ENCODE measurements at regions not wholly inside any gene's neighbourhood (a gene's known extent, or its start where the extent isn't known, plus 50 kb on each side); places are given as distances from the start of the nearest gene placed in this dataset.

GRCh38 chr15:95606551-95606950, 723.9 kb upstream of the NR2F2 start (continued):
- TF ChIP-seq EZH2phosphoT487 (IDR thresholded peaks at IDR 0.05; ENCODE audit: unreplicated experiment) (no peak), JUNB (IDR thresholded peaks at IDR 0.05; ENCODE audit: unreplicated experiment) (no peak)
- TF ChIP-seq, protein P1, sequence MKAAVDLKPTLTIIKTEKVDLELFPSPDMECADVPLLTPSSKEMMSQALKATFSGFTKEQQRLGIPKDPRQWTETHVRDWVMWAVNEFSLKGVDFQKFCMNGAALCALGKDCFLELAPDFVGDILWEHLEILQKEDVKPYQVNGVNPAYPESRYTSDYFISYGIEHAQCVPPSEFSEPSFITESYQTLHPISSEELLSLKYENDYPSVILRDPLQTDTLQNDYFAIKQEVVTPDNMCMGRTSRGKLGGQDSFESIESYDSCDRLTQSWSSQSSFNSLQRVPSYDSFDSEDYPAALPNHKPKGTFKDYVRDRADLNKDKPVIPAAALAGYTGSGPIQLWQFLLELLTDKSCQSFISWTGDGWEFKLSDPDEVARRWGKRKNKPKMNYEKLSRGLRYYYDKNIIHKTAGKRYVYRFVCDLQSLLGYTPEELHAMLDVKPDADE (IDR thresholded peaks at IDR 0.05): no peak

GRCh38 chr15:95608371-95608770, 722.1 kb upstream of the NR2F2 start:
- no peaks in the 10 kb centered on the region for H3K36me3 ChIP-seq (ENCODE audit: insufficient read depth)
- peaks cover 8% of the 10 kb centered on the region for H3K4me1 ChIP-seq (ENCODE audit: insufficient read depth)
- Mint-ChIP-seq H3K9me3 (no peaks in the 10 kb centered on the region), H3K27me3 (ENCODE audit: insufficient read depth, low read depth, poor library complexity) (no peaks in the 10 kb centered on the region), H3K36me3 (ENCODE audit: low read depth) (no peaks in the 10 kb centered on the region), H3K4me3 (no peak overlapping the region), H3K27ac (no peak overlapping the region), H3K4me1 (peaks cover 8% of the 10 kb centered on the region; the same call in 2 of the 3 replicates)
- H3K9me2 ChIP-seq (ENCODE audit: insufficient read depth): no peaks in the 10 kb centered on the region
- no peaks in the 10 kb centered on the region for H4K20me1 ChIP-seq (replicated peaks; ENCODE audit: insufficient read depth)
- H3K27ac ChIP-seq (ENCODE audit: low read depth): no peak overlapping the region
- no peaks in the 10 kb centered on the region for H3K27me3 ChIP-seq (ENCODE audit: insufficient read depth)
- no peak for DNase-seq (ENCODE audit: low spot score)
- H2AFZ ChIP-seq: no peak overlapping the region
- H3K79me2 ChIP-seq (replicated peaks; ENCODE audit: insufficient read depth): no peaks in the 10 kb centered on the region
- H3K4me2 ChIP-seq: no peak overlapping the region
- ATAC-seq: no peak
- H3F3A ChIP-seq (replicated peaks; ENCODE audit: low read depth): no peaks in the 10 kb centered on the region
- H3K4me3 ChIP-seq: no peak overlapping the region
- no peak for TF ChIP-seq ZNF114 (CRISPR knock-in tag; IDR thresholded peaks at IDR 0.05)
- no peak for TF ChIP-seq STAT1 (IDR thresholded peaks at IDR 0.05; ENCODE audit: unreplicated experiment)
- TF ChIP-seq JUNB (IDR thresholded peaks at IDR 0.05; ENCODE audit: unreplicated experiment): no peak
- no peak for TF ChIP-seq EZH2 (IDR thresholded peaks at IDR 0.05; ENCODE audit: low read depth, unreplicated experiment)
- TF ChIP-seq, protein P2, sequence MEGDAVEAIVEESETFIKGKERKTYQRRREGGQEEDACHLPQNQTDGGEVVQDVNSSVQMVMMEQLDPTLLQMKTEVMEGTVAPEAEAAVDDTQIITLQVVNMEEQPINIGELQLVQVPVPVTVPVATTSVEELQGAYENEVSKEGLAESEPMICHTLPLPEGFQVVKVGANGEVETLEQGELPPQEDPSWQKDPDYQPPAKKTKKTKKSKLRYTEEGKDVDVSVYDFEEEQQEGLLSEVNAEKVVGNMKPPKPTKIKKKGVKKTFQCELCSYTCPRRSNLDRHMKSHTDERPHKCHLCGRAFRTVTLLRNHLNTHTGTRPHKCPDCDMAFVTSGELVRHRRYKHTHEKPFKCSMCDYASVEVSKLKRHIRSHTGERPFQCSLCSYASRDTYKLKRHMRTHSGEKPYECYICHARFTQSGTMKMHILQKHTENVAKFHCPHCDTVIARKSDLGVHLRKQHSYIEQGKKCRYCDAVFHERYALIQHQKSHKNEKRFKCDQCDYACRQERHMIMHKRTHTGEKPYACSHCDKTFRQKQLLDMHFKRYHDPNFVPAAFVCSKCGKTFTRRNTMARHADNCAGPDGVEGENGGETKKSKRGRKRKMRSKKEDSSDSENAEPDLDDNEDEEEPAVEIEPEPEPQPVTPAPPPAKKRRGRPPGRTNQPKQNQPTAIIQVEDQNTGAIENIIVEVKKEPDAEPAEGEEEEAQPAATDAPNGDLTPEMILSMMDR (conservative IDR thresholded peaks at IDR 0.05; ENCODE audit: low read depth in 2 of 2): no peak
- TF ChIP-seq NANOG (IDR thresholded peaks at IDR 0.05; ENCODE audit: borderline replicate concordance): no peak
- TF ChIP-seq, protein P1 (IDR thresholded peaks at IDR 0.05): no peak
- TF ChIP-seq, protein P3, sequence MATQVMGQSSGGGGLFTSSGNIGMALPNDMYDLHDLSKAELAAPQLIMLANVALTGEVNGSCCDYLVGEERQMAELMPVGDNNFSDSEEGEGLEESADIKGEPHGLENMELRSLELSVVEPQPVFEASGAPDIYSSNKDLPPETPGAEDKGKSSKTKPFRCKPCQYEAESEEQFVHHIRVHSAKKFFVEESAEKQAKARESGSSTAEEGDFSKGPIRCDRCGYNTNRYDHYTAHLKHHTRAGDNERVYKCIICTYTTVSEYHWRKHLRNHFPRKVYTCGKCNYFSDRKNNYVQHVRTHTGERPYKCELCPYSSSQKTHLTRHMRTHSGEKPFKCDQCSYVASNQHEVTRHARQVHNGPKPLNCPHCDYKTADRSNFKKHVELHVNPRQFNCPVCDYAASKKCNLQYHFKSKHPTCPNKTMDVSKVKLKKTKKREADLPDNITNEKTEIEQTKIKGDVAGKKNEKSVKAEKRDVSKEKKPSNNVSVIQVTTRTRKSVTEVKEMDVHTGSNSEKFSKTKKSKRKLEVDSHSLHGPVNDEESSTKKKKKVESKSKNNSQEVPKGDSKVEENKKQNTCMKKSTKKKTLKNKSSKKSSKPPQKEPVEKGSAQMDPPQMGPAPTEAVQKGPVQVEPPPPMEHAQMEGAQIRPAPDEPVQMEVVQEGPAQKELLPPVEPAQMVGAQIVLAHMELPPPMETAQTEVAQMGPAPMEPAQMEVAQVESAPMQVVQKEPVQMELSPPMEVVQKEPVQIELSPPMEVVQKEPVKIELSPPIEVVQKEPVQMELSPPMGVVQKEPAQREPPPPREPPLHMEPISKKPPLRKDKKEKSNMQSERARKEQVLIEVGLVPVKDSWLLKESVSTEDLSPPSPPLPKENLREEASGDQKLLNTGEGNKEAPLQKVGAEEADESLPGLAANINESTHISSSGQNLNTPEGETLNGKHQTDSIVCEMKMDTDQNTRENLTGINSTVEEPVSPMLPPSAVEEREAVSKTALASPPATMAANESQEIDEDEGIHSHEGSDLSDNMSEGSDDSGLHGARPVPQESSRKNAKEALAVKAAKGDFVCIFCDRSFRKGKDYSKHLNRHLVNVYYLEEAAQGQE (IDR thresholded peaks at IDR 0.05; ENCODE audit: unreplicated experiment): no peak
- no peak for TF ChIP-seq POLR2AphosphoS5 (IDR thresholded peaks at IDR 0.05; ENCODE audit: low read depth)
- no peak for TF ChIP-seq ZNF462 (CRISPR knock-in tag; IDR thresholded peaks at IDR 0.05)
- no peak for TF ChIP-seq CREB1 (CRISPR knock-in tag; IDR thresholded peaks at IDR 0.05; ENCODE audit: low read depth)
